ENCODE measurements at regions not wholly inside any gene's neighbourhood (a gene's known extent, or its start where the extent isn't known, plus 50 kb on each side); places are given as distances from the start of the nearest gene placed in this dataset.

GRCh38 chr9:105877721-105878120 lies 183.4 kb downstream of the TMEM38B start:
- peak in 1 of 2 donors; percentile 27 for ATAC-seq (ENCODE audit: low read depth in 2 of 2)
- Mint-ChIP-seq H3K27me3 (no peaks in the 10 kb centered on the region), H3K36me3 (no peaks in the 10 kb centered on the region), H3K4me1 (peaks cover 6 to 10% (median 7%) of the 10 kb centered on the region in 3 donors), H3K9me3 (peaks cover 0 to 2% (median 0%) of the 10 kb centered on the region in 7 donors), H3K4me3 (no peak overlapping the region), H3K27ac (no peak overlapping the region)
- DNase-seq, result no peak

- ATAC-seq (ENCODE audit: low read depth in 2 of 2), result no peak
- Mint-ChIP-seq H3K36me3 (no peaks in the 10 kb centered on the region), H3K9me3 (no peaks in the 10 kb centered on the region), H3K27me3 (peaks cover 0 to 9% (median 0%) of the 10 kb centered on the region in 3 donors), H3K4me1 (peaks cover 6 to 10% (median 7%) of the 10 kb centered on the region in 3 donors), H3K4me3 (no peak overlapping the region), H3K27ac (peak overlapping the region in 1 of 6 donors; percentile 30)
- DNase-seq, result no peak
These were observed 184.8 kb downstream of the TMEM38B start for GRCh38 chr9:105879181-105879580.

DNA sequence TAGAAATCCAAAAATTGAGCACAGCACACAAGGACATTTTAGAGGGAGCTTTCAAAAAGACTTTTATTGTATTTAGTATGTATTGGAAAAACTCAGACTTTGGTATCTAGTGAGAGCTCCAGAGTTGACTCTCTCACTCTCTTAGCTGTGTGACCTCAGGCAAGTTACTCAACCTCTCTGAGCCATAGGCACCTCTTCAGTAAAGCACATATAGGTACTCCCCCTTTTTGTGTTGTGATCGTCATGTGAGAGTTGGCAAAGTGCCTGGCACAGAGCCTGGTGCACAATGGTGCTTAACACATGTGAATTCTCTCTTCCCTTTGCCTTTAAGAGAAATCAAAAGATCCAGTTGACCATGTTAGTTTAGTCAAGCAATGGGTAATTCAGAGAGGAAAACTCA lies 186.2 kb downstream of the TMEM38B start:
- ATAC-seq (ENCODE audit: low read depth in 2 of 2) (no peak), DNase-seq (no peak)
- H3K27me3 Mint-ChIP-seq, result peaks cover 0 to 14% (median 0%) of the 10 kb centered on the region in 3 donors
- H3K9me3 Mint-ChIP-seq, result no peaks in the 10 kb centered on the region
- H3K4me1 Mint-ChIP-seq, result peaks cover 6 to 10% (median 7%) of the 10 kb centered on the region in 3 donors
- H3K36me3 Mint-ChIP-seq, result no peaks in the 10 kb centered on the region
- peak overlapping the region in 1 of 8 donors; percentile 35 for H3K4me3 Mint-ChIP-seq
- no peak overlapping the region for H3K27ac Mint-ChIP-seq

DNA sequence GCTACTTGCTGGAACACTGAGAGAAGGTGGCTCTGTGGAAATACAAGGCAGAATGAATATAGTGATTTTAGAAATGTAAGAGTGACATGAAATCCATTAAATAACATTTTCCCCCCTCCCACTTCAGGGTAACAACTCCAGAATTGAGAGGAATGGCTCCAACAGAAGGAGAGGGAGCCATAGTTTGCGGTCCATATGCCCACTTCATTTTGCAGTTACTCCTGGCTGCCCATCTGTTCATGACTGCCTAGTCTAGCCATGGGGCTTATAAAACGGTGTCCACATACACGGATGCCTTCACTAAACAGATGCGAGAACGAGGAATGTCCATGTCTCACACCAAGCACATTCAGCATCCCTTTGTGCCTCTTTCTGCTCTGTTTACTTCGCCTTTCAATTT lies 186.7 kb downstream of the TMEM38B start:
- no peaks in the 10 kb centered on the region for H3K36me3 Mint-ChIP-seq
- H3K9me3 Mint-ChIP-seq, result no peaks in the 10 kb centered on the region
- ATAC-seq (ENCODE audit: low read depth in 2 of 2) (no peak), DNase-seq (no peak)
- peaks cover 6 to 10% (median 7%) of the 10 kb centered on the region in 3 donors for H3K4me1 Mint-ChIP-seq
- H3K27ac Mint-ChIP-seq, result no peak overlapping the region
- H3K27me3 Mint-ChIP-seq, result peaks cover 0 to 19% (median 0%) of the 10 kb centered on the region in 3 donors
- no peak overlapping the region for H3K4me3 Mint-ChIP-seq

DNA sequence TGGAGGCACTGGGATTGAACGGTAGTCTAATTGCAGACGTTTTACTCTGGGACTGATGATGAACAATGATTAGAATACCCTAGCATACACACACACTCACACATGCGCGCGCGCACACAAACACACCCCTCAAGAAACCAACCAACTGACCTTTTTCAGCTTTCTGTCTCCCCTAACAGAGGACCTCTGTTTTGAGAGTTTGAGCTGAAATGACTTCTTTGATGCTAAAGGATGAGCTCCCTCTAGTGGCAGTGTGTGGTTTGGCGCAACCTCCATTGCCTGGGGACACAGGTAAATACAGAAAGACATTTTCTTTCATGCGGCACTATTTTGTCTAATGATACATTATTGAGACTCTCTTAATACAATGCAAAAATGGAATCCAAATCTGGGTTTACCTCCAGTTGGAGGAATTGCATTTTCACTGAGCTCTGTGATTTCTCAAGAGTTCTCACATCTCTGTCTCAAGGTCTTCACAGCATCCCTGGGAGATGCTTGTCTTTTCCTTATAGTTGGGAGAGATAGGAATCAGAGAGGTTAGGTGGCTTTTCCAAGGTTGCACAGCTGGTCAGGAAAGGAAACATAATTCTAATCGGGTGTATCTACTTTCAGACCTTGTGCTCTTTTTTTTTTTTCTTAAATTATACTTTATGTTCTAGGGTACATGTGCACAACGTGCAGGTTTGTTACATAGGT lies 187.5 kb downstream of the TMEM38B start:
- peak; percentile 43 for DNase-seq
- ATAC-seq (ENCODE audit: low read depth in 2 of 2), result peak; percentile 46 to 50
- Mint-ChIP-seq H3K27ac (no peak overlapping the region), H3K36me3 (no peaks in the 10 kb centered on the region), H3K4me3 (no peak overlapping the region), H3K4me1 (peaks cover 6 to 10% (median 7%) of the 10 kb centered on the region in 3 donors), H3K9me3 (no peaks in the 10 kb centered on the region), H3K27me3 (peaks cover 0 to 24% (median 0%) of the 10 kb centered on the region in 3 donors)

GRCh38 chr9:105883847-105884246 lies 189.5 kb downstream of the TMEM38B start:
- no peak overlapping the region for H3K4me3 Mint-ChIP-seq
- no peaks in the 10 kb centered on the region for H3K36me3 Mint-ChIP-seq
- DNase-seq (no peak), ATAC-seq (ENCODE audit: low read depth in 2 of 2) (no peak)
- H3K27ac Mint-ChIP-seq, result no peak overlapping the region
- H3K4me1 Mint-ChIP-seq, result peaks cover 4 to 7% (median 6%) of the 10 kb centered on the region in 3 donors
- no peaks in the 10 kb centered on the region for H3K9me3 Mint-ChIP-seq
- H3K27me3 Mint-ChIP-seq, result peaks cover 0 to 24% (median 0%) of the 10 kb centered on the region in 3 donors

GRCh38 chr9:105884416-105884815 lies 190.1 kb downstream of the TMEM38B start:
- H3K4me1 Mint-ChIP-seq, result peaks cover 0 to 5% (median 0%) of the 10 kb centered on the region in 3 donors
- no peaks in the 10 kb centered on the region for H3K9me3 Mint-ChIP-seq
- DNase-seq (no peak), ATAC-seq (ENCODE audit: low read depth in 2 of 2) (no peak)
- no peaks in the 10 kb centered on the region for H3K36me3 Mint-ChIP-seq
- H3K27ac Mint-ChIP-seq, result no peak overlapping the region
- H3K4me3 Mint-ChIP-seq, result no peak overlapping the region
- peaks cover 0 to 24% (median 0%) of the 10 kb centered on the region in 3 donors for H3K27me3 Mint-ChIP-seq

DNA sequence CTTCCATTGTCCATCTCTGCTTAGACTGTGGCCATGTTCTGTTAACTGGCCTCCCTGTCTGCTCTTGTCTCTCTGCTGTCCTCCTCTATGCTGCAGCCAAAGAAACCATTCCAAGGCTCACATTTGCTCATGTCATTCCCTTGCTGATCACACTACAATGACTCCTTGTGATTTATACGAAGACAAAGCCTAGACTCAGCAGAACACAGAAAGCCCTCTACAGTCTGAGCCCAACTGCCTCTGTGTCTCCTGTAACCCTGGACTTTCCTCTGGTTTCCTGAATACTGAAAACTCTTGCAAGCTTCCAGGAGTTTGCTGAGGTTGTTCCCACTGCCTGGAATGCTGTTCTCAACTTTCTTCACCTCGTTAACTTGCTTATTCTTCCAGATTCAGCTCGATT lies 191.8 kb downstream of the TMEM38B start:
- no peaks in the 10 kb centered on the region for H3K36me3 Mint-ChIP-seq
- H3K27me3 Mint-ChIP-seq, result peaks cover 0 to 24% (median 0%) of the 10 kb centered on the region in 3 donors
- DNase-seq (no peak), ATAC-seq (ENCODE audit: low read depth in 2 of 2) (no peak)
- H3K4me1 Mint-ChIP-seq, result peaks cover 0 to 9% (median 0%) of the 10 kb centered on the region in 3 donors
- no peaks in the 10 kb centered on the region for H3K9me3 Mint-ChIP-seq
- H3K27ac Mint-ChIP-seq, result no peak overlapping the region
- no peak overlapping the region for H3K4me3 Mint-ChIP-seq

DNA sequence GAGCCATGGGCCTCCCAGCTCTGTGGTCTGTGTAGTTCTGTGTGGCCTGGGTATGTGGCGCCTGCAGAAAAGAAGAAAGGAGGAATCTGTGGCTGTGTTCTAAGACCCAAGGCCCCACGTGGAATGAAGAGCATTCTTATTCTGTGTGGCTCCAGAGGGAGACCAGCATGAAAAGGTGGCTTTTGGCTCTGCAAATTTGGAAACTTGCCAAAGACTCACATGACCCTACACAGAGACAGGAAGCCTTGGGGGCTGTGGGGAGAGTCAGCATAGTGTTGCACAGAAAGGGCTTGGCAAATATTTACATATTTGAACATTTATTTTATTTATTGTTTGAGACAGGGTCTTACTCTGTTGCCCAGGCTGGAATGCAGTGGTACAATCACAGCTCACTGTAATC lies 193.3 kb downstream of the TMEM38B start:
- Mint-ChIP-seq H3K9me3 (no peaks in the 10 kb centered on the region), H3K27ac (no peak overlapping the region), H3K4me3 (no peak overlapping the region), H3K4me1 (peaks cover 0 to 9% (median 0%) of the 10 kb centered on the region in 3 donors), H3K36me3 (no peaks in the 10 kb centered on the region), H3K27me3 (peaks cover 0 to 24% (median 0%) of the 10 kb centered on the region in 3 donors)
- DNase-seq, result no peak
- ATAC-seq (ENCODE audit: low read depth in 2 of 2), result no peak

DNA sequence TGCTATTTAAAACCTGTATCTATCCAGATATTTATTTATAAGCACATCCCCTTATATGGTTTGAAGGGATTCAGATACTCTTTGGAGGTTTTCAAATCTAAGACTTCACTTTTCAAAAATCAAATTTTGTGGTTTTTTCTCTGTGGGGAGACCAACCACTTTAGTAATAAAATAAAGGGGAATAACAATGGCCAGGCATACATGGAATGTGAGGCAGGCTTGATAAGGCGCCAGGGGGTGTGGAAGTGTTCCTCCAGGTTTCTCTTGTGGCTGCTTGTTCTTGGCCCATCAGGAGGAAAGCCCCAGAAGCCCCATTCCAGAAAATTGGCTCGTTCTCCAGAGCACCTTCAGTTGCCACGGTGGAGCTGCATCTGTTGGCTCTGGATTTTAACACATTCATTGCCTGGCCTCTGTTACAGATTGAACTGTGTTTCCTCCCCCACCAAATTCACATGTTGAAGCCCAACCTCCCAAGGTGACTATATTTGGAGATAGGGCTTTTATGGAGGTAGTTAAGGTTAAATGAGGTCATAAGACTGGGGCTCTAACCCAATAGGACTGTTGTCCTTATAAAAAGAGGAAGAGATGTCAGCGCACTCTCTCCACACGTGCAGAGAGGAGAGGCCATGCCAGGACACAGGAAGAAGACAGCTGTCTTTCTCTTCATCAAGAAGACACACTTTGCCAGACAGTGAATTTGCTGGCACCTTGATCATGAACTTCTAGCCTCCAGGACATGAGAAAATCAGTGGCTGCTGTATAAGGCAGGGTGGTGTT lies 195.9 kb downstream of the TMEM38B start:
- no peak for DNase-seq
- ATAC-seq (ENCODE audit: low read depth in 2 of 2), result no peak
- no peaks in the 10 kb centered on the region for H3K36me3 Mint-ChIP-seq
- no peak overlapping the region for H3K27ac Mint-ChIP-seq
- no peaks in the 10 kb centered on the region for H3K9me3 Mint-ChIP-seq
- H3K27me3 Mint-ChIP-seq, result peaks cover 0 to 14% (median 0%) of the 10 kb centered on the region in 3 donors
- H3K4me3 Mint-ChIP-seq, result no peak overlapping the region
- H3K4me1 Mint-ChIP-seq, result peaks cover 0 to 9% (median 0%) of the 10 kb centered on the region in 3 donors

DNA sequence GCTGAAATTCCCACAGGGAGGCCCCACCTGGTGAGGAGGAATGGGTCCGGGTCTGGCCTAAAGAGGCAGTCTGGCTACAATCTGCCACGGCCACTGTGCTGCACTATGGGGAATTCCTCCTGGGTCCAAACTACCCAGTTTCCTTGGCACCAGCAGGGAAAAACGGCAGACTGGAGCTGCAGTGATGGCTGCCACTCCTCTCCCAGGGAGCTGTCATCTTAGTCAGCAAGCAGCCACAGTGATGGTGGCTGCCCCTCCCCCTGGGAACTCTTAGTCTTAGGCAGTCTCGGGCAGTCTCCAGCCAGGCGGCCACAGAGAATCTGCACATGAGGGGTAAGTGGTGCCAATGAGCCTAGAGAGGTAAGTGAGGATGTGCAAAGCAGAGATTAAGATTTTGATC lies 205.8 kb downstream of the TMEM38B start:
- Mint-ChIP-seq H3K4me1 (no peaks in the 10 kb centered on the region), H3K9me3 (peaks cover 0 to 3% (median 1%) of the 10 kb centered on the region in 7 donors), H3K36me3 (no peaks in the 10 kb centered on the region), H3K27me3 (peaks cover 0 to 6% (median 0%) of the 10 kb centered on the region in 3 donors), H3K27ac (no peak overlapping the region), H3K4me3 (no peak overlapping the region)
- DNase-seq (no peak), ATAC-seq (ENCODE audit: low read depth in 2 of 2) (no peak)

- Mint-ChIP-seq H3K36me3 (no peaks in the 10 kb centered on the region), H3K9me3 (peaks cover 0 to 7% (median 1%) of the 10 kb centered on the region in 7 donors), H3K27me3 (peaks cover 0 to 6% (median 0%) of the 10 kb centered on the region in 3 donors), H3K27ac (no peak overlapping the region), H3K4me1 (no peaks in the 10 kb centered on the region), H3K4me3 (no peak overlapping the region)
- ATAC-seq (ENCODE audit: low read depth in 2 of 2) (no peak), DNase-seq (no peak)
These were observed 207.3 kb downstream of the TMEM38B start for GRCh38 chr9:105901514-105902109.

- ATAC-seq (ENCODE audit: low read depth in 2 of 2), result no peak
- Mint-ChIP-seq H3K36me3 (no peaks in the 10 kb centered on the region), H3K4me1 (no peaks in the 10 kb centered on the region), H3K27ac (no peak overlapping the region), H3K9me3 (peaks cover 0 to 7% (median 0%) of the 10 kb centered on the region in 7 donors), H3K27me3 (peaks cover 0 to 5% (median 0%) of the 10 kb centered on the region in 3 donors), H3K4me3 (no peak overlapping the region)
- no peak for DNase-seq
These were observed 213.7 kb downstream of the TMEM38B start for GRCh38 chr9:105908069-105908468.

All from naive B cell (primary cell).